Nephron progenitor cell (in vitro differentiated cells): ENCODE measurements at regions not wholly inside any gene's neighbourhood (a gene's known extent, or its start where the extent isn't known, plus 50 kb on each side); places are given as distances from the start of the nearest gene placed in this dataset.

Source experiments
- DNase-seq: peaks from one replicate; pipeline ENCODE4 v3.0.0; 2021
- H3K27ac Mint-ChIP-seq: 2 replicates; pipeline ENCODE4 v1.8.0; 2021; ENCODE audit warnings: mild to moderate bottlenecking, moderate library complexity, mixed read lengths
- H3K27me3 Mint-ChIP-seq: 2 replicates; pipeline ENCODE4 v1.8.0; 2021; ENCODE audit warnings: mild to moderate bottlenecking, low read depth, mixed read lengths; ENCODE audit not compliant: poor library complexity
- H3K36me3 Mint-ChIP-seq: 2 replicates; pipeline ENCODE4 v1.8.0; 2021; ENCODE audit warnings: low read depth, mixed read lengths
- H3K4me1 Mint-ChIP-seq: 2 replicates; pipeline ENCODE4 v1.8.0; 2021; ENCODE audit warnings: mixed read lengths
- H3K4me3 Mint-ChIP-seq: 2 replicates; pipeline ENCODE4 v1.8.0; 2021; ENCODE audit warnings: mild to moderate bottlenecking, moderate library complexity, mixed read lengths
- H3K9me3 Mint-ChIP-seq: 2 replicates; pipeline ENCODE4 v1.8.0; 2021; ENCODE audit warnings: mild to moderate bottlenecking, moderate library complexity, mixed read lengths
- CTCF ChIP-seq: fragments of 200-600 bp; sonication (generic); IDR thresholded peaks from 2 replicates; pipeline ENCODE4 v1.5.0; 2021; ENCODE audit warnings: antibody characterized with exemption

- TF ChIP-seq CTCF, result no peak
- Mint-ChIP-seq H3K9me3 (no peaks in the 10 kb centered on the region), H3K4me3 (no peak overlapping the region), H3K36me3 (no peaks in the 10 kb centered on the region), H3K27me3 (peaks cover 7% of the 10 kb centered on the region), H3K4me1 (no peaks in the 10 kb centered on the region), H3K27ac (no peak overlapping the region)
- no peak for DNase-seq
Observed at GRCh38 chr16:6363396-6363795, 969.2 kb upstream of the RBFOX1 start.

- DNase-seq, result no peak
Observed at GRCh38 chr16:6362321-6362720, 970.3 kb upstream of the RBFOX1 start.

GRCh38 chr16:6360641-6361040, 972.0 kb upstream of the RBFOX1 start:
- no peaks in the 10 kb centered on the region for H3K9me3 Mint-ChIP-seq
- peak; percentile 24 for TF ChIP-seq CTCF
- peaks cover 16% of the 10 kb centered on the region for H3K27me3 Mint-ChIP-seq
- no peak for DNase-seq
- H3K27ac Mint-ChIP-seq, result no peak overlapping the region
- no peak overlapping the region for H3K4me3 Mint-ChIP-seq
- H3K4me1 Mint-ChIP-seq, result peaks cover 18% of the 10 kb centered on the region
- no peaks in the 10 kb centered on the region for H3K36me3 Mint-ChIP-seq

More at GRCh38 chr16:6362321-6362720, 970.3 kb upstream of the RBFOX1 start:
- H3K4me3 Mint-ChIP-seq, result no peak overlapping the region
- no peak overlapping the region for H3K27ac Mint-ChIP-seq
- peaks cover 11% of the 10 kb centered on the region for H3K27me3 Mint-ChIP-seq
- TF ChIP-seq CTCF, result no peak
- H3K4me1 Mint-ChIP-seq, result peaks cover 4% of the 10 kb centered on the region
- H3K36me3 Mint-ChIP-seq, result no peaks in the 10 kb centered on the region
- no peaks in the 10 kb centered on the region for H3K9me3 Mint-ChIP-seq

GRCh38 chr16:6356911-6357310, 975.7 kb upstream of the RBFOX1 start:
- Mint-ChIP-seq H3K27me3 (peaks cover 24% of the 10 kb centered on the region), H3K4me1 (peaks cover 18% of the 10 kb centered on the region), H3K4me3 (no peak overlapping the region), H3K36me3 (no peaks in the 10 kb centered on the region), H3K9me3 (no peaks in the 10 kb centered on the region), H3K27ac (peak overlapping the region; percentile 66)
- no peak for TF ChIP-seq CTCF
- no peak for DNase-seq

GRCh38 chr16:6349725-6350124, 982.9 kb upstream of the RBFOX1 start:
- Mint-ChIP-seq H3K36me3 (no peaks in the 10 kb centered on the region), H3K9me3 (no peaks in the 10 kb centered on the region), H3K27ac (no peak overlapping the region), H3K27me3 (peaks cover 14% of the 10 kb centered on the region), H3K4me1 (no peaks in the 10 kb centered on the region), H3K4me3 (no peak overlapping the region)
- no peak for DNase-seq
- no peak for TF ChIP-seq CTCF

GRCh38 chr16:6345090-6345489, 987.6 kb upstream of the RBFOX1 start:
- H3K9me3 Mint-ChIP-seq, result peaks cover 14% of the 10 kb centered on the region
- no peak overlapping the region for H3K4me3 Mint-ChIP-seq
- H3K27ac Mint-ChIP-seq, result no peak overlapping the region
- TF ChIP-seq CTCF, result peak; percentile 8
- no peaks in the 10 kb centered on the region for H3K36me3 Mint-ChIP-seq
- peaks cover 2% of the 10 kb centered on the region for H3K27me3 Mint-ChIP-seq
- no peak for DNase-seq
- no peaks in the 10 kb centered on the region for H3K4me1 Mint-ChIP-seq
